ENCODE measurements at regions not wholly inside any gene's neighbourhood (a gene's known extent, or its start where the extent isn't known, plus 50 kb on each side); places are given as distances from the start of the nearest gene placed in this dataset.

GRCh38 chr20:6355754-6356451, 233.1 kb upstream of the FERMT1 start:
- Histone ChIP-seq H3K9me3 (ENCODE audit: insufficient read depth, low read length) (no peaks in the 10 kb centered on the region), H3K4me3 (ENCODE audit: insufficient read depth, low read length, poor library complexity, severe bottlenecking) (no peak overlapping the region), H3F3A (ENCODE audit: insufficient read depth) (no peaks in the 10 kb centered on the region), H3K36me3 (ENCODE audit: low read length) (no peaks in the 10 kb centered on the region), H2AFZ (ENCODE audit: low read depth, low read length, severe bottlenecking) (no peak overlapping the region), H3K9me2 (replicated peaks; ENCODE audit: insufficient read depth, low read length) (no peaks in the 10 kb centered on the region), H4K20me1 (ENCODE audit: low read depth, low read length) (no peaks in the 10 kb centered on the region), H3K4me2 (ENCODE audit: low read depth, low read length, poor library complexity, severe bottlenecking) (no peak overlapping the region), H3K27ac (ENCODE audit: low read depth, low read length) (no peak overlapping the region), H3K79me2 (ENCODE audit: insufficient read depth, low read length) (no peaks in the 10 kb centered on the region), H3K9ac (ENCODE audit: low read length) (no peak overlapping the region), H3K27me3 (ENCODE audit: low read length) (no peaks in the 10 kb centered on the region)
- no peak for TF ChIP-seq CTCF (IDR thresholded peaks at IDR 0.05; ENCODE audit: insufficient read depth, low read length, poor library complexity, severe bottlenecking)
- no peak for TF ChIP-seq EZH2phosphoT487 (conservative IDR thresholded peaks at IDR 0.05; ENCODE audit: low read length)

DNA sequence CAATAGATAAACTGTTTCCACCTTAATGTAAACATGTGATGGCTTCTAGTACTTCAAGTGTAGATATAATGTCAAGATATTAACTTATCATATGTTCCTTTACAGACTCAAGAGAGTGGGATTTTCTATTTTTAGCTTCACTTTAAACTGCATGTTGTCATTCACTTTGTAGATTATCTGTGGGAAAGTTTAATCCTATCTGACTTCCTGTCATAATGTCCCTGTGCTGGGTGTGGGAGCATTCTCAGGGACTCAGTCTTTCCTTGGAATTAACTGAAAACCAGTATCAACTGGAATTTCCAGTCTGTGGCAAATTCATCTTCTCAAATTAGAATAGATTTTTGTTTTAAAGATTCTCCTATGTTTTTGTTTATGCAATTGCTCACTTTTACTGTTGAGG, 226.1 kb upstream of the FERMT1 start:
- Histone ChIP-seq H2AFZ (ENCODE audit: low read depth, low read length, severe bottlenecking) (no peak overlapping the region), H3K27me3 (ENCODE audit: low read length) (no peaks in the 10 kb centered on the region), H3K4me3 (ENCODE audit: insufficient read depth, low read length, poor library complexity, severe bottlenecking) (no peak overlapping the region), H3K36me3 (ENCODE audit: low read length) (no peaks in the 10 kb centered on the region), H3K79me2 (ENCODE audit: insufficient read depth, low read length) (no peaks in the 10 kb centered on the region), H4K20me1 (ENCODE audit: low read depth, low read length) (no peaks in the 10 kb centered on the region), H3K27ac (ENCODE audit: low read depth, low read length) (no peak overlapping the region), H3K9ac (ENCODE audit: low read length) (no peak overlapping the region), H3F3A (ENCODE audit: insufficient read depth) (no peaks in the 10 kb centered on the region), H3K4me2 (ENCODE audit: low read depth, low read length, poor library complexity, severe bottlenecking) (no peak overlapping the region), H3K9me3 (ENCODE audit: insufficient read depth, low read length) (no peaks in the 10 kb centered on the region), H3K9me2 (replicated peaks; ENCODE audit: insufficient read depth, low read length) (no peaks in the 10 kb centered on the region)
- TF ChIP-seq EZH2phosphoT487 (conservative IDR thresholded peaks at IDR 0.05; ENCODE audit: low read length) (no peak), CTCF (IDR thresholded peaks at IDR 0.05; ENCODE audit: insufficient read depth, low read length, poor library complexity, severe bottlenecking) (no peak)

DNA sequence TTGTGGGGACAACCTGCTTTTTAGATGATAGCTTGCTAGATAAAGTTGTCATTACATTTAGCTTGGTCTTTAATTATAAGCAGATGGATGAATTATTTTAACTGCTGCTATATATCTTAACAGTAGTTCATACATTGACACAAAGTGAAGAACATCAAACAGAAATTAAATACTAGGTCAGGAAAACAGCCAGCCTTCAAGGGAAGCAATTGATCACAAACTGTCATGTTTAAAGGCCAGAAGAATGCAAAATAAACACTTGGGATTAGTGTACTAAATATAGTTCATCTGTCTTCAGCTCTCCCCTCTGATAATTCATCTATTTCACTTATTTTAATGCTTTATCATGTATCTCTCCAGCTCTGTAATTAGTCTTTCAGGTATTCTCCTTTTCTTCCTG, 225.1 kb upstream of the FERMT1 start:
- no peak overlapping the region for H3K27ac ChIP-seq (ENCODE audit: low read depth, low read length)
- TF ChIP-seq CTCF (IDR thresholded peaks at IDR 0.05; ENCODE audit: insufficient read depth, low read length, poor library complexity, severe bottlenecking) (no peak), EZH2phosphoT487 (conservative IDR thresholded peaks at IDR 0.05; ENCODE audit: low read length) (no peak)
- 0 out of 2 replicates have a peak, but pooled peaks cover 4% of the 10 kb centered on the region for H3K9me2 ChIP-seq (replicated peaks; ENCODE audit: insufficient read depth, low read length)

More for the DNA sequence above, 225.1 kb upstream of the FERMT1 start:
- no peaks in the 10 kb centered on the region for H4K20me1 ChIP-seq (ENCODE audit: low read depth, low read length)
- no peaks in the 10 kb centered on the region for H3K27me3 ChIP-seq (ENCODE audit: low read length)
- no peaks in the 10 kb centered on the region for H3F3A ChIP-seq (ENCODE audit: insufficient read depth)
- no peaks in the 10 kb centered on the region for H3K79me2 ChIP-seq (ENCODE audit: insufficient read depth, low read length)
- H2AFZ ChIP-seq (ENCODE audit: low read depth, low read length, severe bottlenecking): no peak overlapping the region
- H3K9ac ChIP-seq (ENCODE audit: low read length): no peak overlapping the region
- H3K4me3 ChIP-seq (ENCODE audit: insufficient read depth, low read length, poor library complexity, severe bottlenecking): no peak overlapping the region
- no peaks in the 10 kb centered on the region for H3K9me3 ChIP-seq (ENCODE audit: insufficient read depth, low read length)
- no peak overlapping the region for H3K4me2 ChIP-seq (ENCODE audit: low read depth, low read length, poor library complexity, severe bottlenecking)
- no peaks in the 10 kb centered on the region for H3K36me3 ChIP-seq (ENCODE audit: low read length)

All from SU-DHL-6 (cell line).